HG02588 (cell line): ENCODE measurements at regions not wholly inside any gene's neighbourhood (a gene's known extent, or its start where the extent isn't known, plus 50 kb on each side); places are given as distances from the start of the nearest gene placed in this dataset.

ENCODE experiments used
- ATAC-seq: cut with Tn5 transposase; IDR thresholded peaks from one replicate; pipeline ENCODE4 v1.9.1; 2021; ENCODE audit warnings: mild to moderate bottlenecking, moderate library complexity; ENCODE audit not compliant: unreplicated experiment

- no peak for ATAC-seq
Measured at GRCh38 chr7:9186730-9187129, 753.3 kb downstream of the NXPH1 start.

GRCh38 chr7:9189703-9190102 is 756.3 kb downstream of the NXPH1 start:
- ATAC-seq: no peak

GRCh38 chr7:9192969-9193368 is 759.6 kb downstream of the NXPH1 start:
- no peak for ATAC-seq

GRCh38 chr7:9200626-9201025 is 767.2 kb downstream of the NXPH1 start:
- ATAC-seq: no peak

GRCh38 chr7:9201928-9202327 is 768.5 kb downstream of the NXPH1 start:
- no peak for ATAC-seq

- no peak for ATAC-seq
Measured at GRCh38 chr7:9204571-9204970, 771.2 kb downstream of the NXPH1 start.

GRCh38 chr7:9210114-9210513 is 776.7 kb downstream of the NXPH1 start:
- ATAC-seq: no peak

GRCh38 chr7:9217204-9217603 is 783.8 kb downstream of the NXPH1 start:
- no peak for ATAC-seq

- ATAC-seq: no peak
Measured at GRCh38 chr7:9226500-9226899, 793.1 kb downstream of the NXPH1 start.

- ATAC-seq: no peak
Measured at GRCh38 chr7:9231630-9232121, 798.3 kb downstream of the NXPH1 start.

- ATAC-seq: no peak
Measured at GRCh38 chr7:9240001-9240400, 806.6 kb downstream of the NXPH1 start.

GRCh38 chr7:9241826-9242225 is 808.4 kb downstream of the NXPH1 start:
- no peak for ATAC-seq

GRCh38 chr7:9242636-9243035 is 809.2 kb downstream of the NXPH1 start:
- no peak for ATAC-seq

- no peak for ATAC-seq
Measured at GRCh38 chr7:9250876-9251275, 817.5 kb downstream of the NXPH1 start.

GRCh38 chr7:9264395-9264794 is 831.0 kb downstream of the NXPH1 start:
- ATAC-seq: no peak

- no peak for ATAC-seq
Measured at GRCh38 chr7:9280088-9280487, 846.7 kb downstream of the NXPH1 start.

GRCh38 chr7:9283246-9283645 is 849.8 kb downstream of the NXPH1 start:
- ATAC-seq: no peak

GRCh38 chr7:9302436-9302835 is 869.0 kb downstream of the NXPH1 start:
- no peak for ATAC-seq

- no peak for ATAC-seq
Measured at GRCh38 chr7:9307131-9307530, 873.7 kb downstream of the NXPH1 start.

GRCh38 chr7:9324513-9324912 is 891.1 kb downstream of the NXPH1 start:
- no peak for ATAC-seq

GRCh38 chr7:9328296-9328695 is 894.9 kb downstream of the NXPH1 start:
- ATAC-seq: no peak

GRCh38 chr7:9349625-9350024 is 916.2 kb downstream of the NXPH1 start:
- ATAC-seq: no peak

- ATAC-seq: no peak
Measured at GRCh38 chr7:9391221-9391620, 957.8 kb downstream of the NXPH1 start.

GRCh38 chr7:9391984-9392383 is 958.6 kb downstream of the NXPH1 start:
- no peak for ATAC-seq
